Fibroblast of lung (primary cell): ENCODE measurements at regions not wholly inside any gene's neighbourhood (a gene's known extent, or its start where the extent isn't known, plus 50 kb on each side); places are given as distances from the start of the nearest gene placed in this dataset.

Source experiments
- DNase-seq, 2 donors: peaks; one replicate each; pipeline versions ENCODE4 v3.0.0 to v3.0.0-alpha.2; 2010; ENCODE audit warnings: low read depth in 2 of 2
- H2AFZ ChIP-seq: 2 replicates; pipeline ENCODE4 v1.5.1; 2012; ENCODE audit warnings: low read length, control low read depth, inconsistent platforms
- H3K27ac ChIP-seq: 2 replicates; pipeline ENCODE4 v1.5.1; 2011; ENCODE audit warnings: low read length, control low read depth; ENCODE audit not compliant: insufficient read depth
- H3K27me3 ChIP-seq: 2 replicates; pipeline ENCODE4 v1.5.1; 2011; ENCODE audit warnings: mild to moderate bottlenecking, low read length; ENCODE audit not compliant: control insufficient read depth, insufficient read depth
- H3K36me3 ChIP-seq: 2 replicates; pipeline ENCODE4 v1.5.1; 2011; ENCODE audit warnings: low read length; ENCODE audit not compliant: control insufficient read depth, insufficient read depth
- H3K4me1 ChIP-seq: 2 replicates; pipeline ENCODE4 v1.5.1; 2011; ENCODE audit warnings: low read length; ENCODE audit not compliant: control insufficient read depth, insufficient read depth; ENCODE audit errors: extremely low read depth
- H3K4me2 ChIP-seq: 2 replicates; pipeline ENCODE4 v1.5.1; 2011; ENCODE audit warnings: low read length, control low read depth; ENCODE audit not compliant: insufficient read depth; ENCODE audit errors: extremely low read depth
- H3K4me3 ChIP-seq, 4 experiments: fragments of 200-600 bp in 1 of 4; sonication (generic) in 1 of 4; replicated peaks in 1 of 4; 2 replicates each; pipeline ENCODE4 v1.5.1; 2011 to 2016; ENCODE audit warnings: low read length in 4 of 4, low read depth in 3 of 4, mild to moderate bottlenecking in 3 of 4, control low read depth in 2 of 4, inconsistent platforms in 1 of 4, mixed read lengths in 1 of 4; ENCODE audit not compliant: insufficient read depth in 1 of 4; ENCODE audit errors: control extremely low read depth in 1 of 4
- H3K79me2 ChIP-seq: 2 replicates; pipeline ENCODE4 v1.5.1; 2012; ENCODE audit warnings: mild to moderate bottlenecking, low read length, inconsistent platforms; ENCODE audit not compliant: control insufficient read depth, insufficient read depth
- H3K9ac ChIP-seq: 2 replicates; pipeline ENCODE4 v1.5.1; 2011; ENCODE audit warnings: mild to moderate bottlenecking, low read length, control low read depth; ENCODE audit not compliant: insufficient read depth
- H3K9me3 ChIP-seq: 2 replicates; pipeline ENCODE4 v1.5.1; 2012; ENCODE audit warnings: low read depth, low read length; ENCODE audit not compliant: control insufficient read depth, insufficient read depth
- H4K20me1 ChIP-seq: 2 replicates; pipeline ENCODE4 v1.5.1; 2011; ENCODE audit warnings: low read length; ENCODE audit not compliant: control insufficient read depth, insufficient read depth; ENCODE audit errors: extremely low read depth
- EZH2 ChIP-seq: IDR thresholded peaks from 2 replicates; pipeline ENCODE4 v1.5.1; 2012; ENCODE audit warnings: low read length, control low read depth, mild to moderate bottlenecking; ENCODE audit errors: missing control alignments
- TF ChIP-seq, protein P1 (sequence below), 2 donors: IDR thresholded peaks in 1 of 2; conservative IDR thresholded peaks in 1 of 2; 1 replicate in 1 of 2; 2 replicates in 1 of 2; pipeline ENCODE4 v1.5.1; 2011 to 2012; ENCODE audit warnings: low read length in 2 of 2, control low read depth in 1 of 2, inconsistent platforms in 1 of 2, low read depth in 1 of 2, mild to moderate bottlenecking in 1 of 2

DNA sequence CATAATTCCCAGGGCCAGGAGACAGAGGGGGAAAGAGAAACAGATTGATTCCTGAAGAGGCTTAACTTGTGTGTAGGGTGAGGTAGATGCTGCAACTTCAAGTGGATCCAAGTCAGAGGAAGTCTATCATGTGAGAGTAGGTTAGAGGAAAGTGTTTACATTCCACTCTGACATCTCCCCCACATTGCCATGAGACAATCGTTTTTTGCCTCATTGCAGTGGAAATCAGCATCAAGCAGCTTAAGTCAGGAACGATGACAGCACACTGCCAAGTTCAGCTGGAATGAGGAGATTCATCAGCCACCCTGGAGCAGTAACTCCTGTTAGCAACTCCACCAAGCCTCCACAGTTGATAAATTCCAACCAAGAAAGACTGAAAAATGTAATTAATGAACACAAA, 689.7 kb upstream of the MEF2C start:
- H3K4me3 ChIP-seq: no peak overlapping the region
- no peak overlapping the region for H3K4me2 ChIP-seq
- no peak overlapping the region for H3K27ac ChIP-seq
- H3K9ac ChIP-seq: no peak overlapping the region
- H4K20me1 ChIP-seq: no peaks in the 10 kb centered on the region
- peak; percentile 61 to 86 for DNase-seq
- TF ChIP-seq, protein P1, sequence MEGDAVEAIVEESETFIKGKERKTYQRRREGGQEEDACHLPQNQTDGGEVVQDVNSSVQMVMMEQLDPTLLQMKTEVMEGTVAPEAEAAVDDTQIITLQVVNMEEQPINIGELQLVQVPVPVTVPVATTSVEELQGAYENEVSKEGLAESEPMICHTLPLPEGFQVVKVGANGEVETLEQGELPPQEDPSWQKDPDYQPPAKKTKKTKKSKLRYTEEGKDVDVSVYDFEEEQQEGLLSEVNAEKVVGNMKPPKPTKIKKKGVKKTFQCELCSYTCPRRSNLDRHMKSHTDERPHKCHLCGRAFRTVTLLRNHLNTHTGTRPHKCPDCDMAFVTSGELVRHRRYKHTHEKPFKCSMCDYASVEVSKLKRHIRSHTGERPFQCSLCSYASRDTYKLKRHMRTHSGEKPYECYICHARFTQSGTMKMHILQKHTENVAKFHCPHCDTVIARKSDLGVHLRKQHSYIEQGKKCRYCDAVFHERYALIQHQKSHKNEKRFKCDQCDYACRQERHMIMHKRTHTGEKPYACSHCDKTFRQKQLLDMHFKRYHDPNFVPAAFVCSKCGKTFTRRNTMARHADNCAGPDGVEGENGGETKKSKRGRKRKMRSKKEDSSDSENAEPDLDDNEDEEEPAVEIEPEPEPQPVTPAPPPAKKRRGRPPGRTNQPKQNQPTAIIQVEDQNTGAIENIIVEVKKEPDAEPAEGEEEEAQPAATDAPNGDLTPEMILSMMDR (conservative IDR thresholded peaks at IDR 0.05 in 1 of 2, IDR thresholded peaks at IDR 0.05 in 1 of 2; ENCODE audit: low read depth in 1 of 2, low read length in 2 of 2): no peak
- no peak for TF ChIP-seq EZH2
- H3K27me3 ChIP-seq: no peaks in the 10 kb centered on the region
- no peaks in the 10 kb centered on the region for H3K79me2 ChIP-seq
- H3K9me3 ChIP-seq: no peaks in the 10 kb centered on the region
- no peaks in the 10 kb centered on the region for H3K36me3 ChIP-seq
- no peak overlapping the region for H2AFZ ChIP-seq
- peaks cover 2% of the 10 kb centered on the region for H3K4me1 ChIP-seq

DNA sequence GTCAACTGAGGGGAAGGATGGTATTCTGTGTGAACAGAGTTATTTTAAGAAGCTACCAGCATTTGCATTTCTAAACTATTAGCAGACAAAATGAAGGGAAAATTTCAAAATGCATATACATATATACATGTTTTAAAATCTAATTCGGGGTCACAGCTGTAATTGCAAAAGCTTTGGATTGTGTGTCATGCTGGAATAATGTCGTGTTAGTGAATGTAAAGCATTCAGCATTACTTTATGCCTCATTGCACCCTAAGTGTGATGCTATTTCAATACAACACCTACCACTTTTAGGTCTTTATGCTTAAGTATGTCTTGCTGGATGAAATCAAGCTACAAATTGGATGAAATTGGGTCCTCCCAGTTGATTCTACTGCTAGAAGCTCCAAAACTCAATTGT, 687.6 kb upstream of the MEF2C start:
- TF ChIP-seq, protein P1 (conservative IDR thresholded peaks at IDR 0.05 in 1 of 2, IDR thresholded peaks at IDR 0.05 in 1 of 2; ENCODE audit: low read depth in 1 of 2, low read length in 2 of 2): no peak
- no peak for TF ChIP-seq EZH2
- H3K9ac ChIP-seq: no peak overlapping the region
- no peaks in the 10 kb centered on the region for H3K79me2 ChIP-seq
- peaks cover 2% of the 10 kb centered on the region for H3K4me1 ChIP-seq
- H2AFZ ChIP-seq: no peak overlapping the region
- no peaks in the 10 kb centered on the region for H3K36me3 ChIP-seq
- no peak overlapping the region for H3K4me3 ChIP-seq
- peak in 1 of 2 donors; percentile 49 for DNase-seq
- no peak overlapping the region for H3K4me2 ChIP-seq
- no peak overlapping the region for H3K27ac ChIP-seq
- H3K9me3 ChIP-seq: no peaks in the 10 kb centered on the region
- no peaks in the 10 kb centered on the region for H4K20me1 ChIP-seq
- H3K27me3 ChIP-seq: no peaks in the 10 kb centered on the region

GRCh38 chr5:89566340-89566739, 683.4 kb upstream of the MEF2C start:
- no peaks in the 10 kb centered on the region for H3K36me3 ChIP-seq
- H3K4me3 ChIP-seq: no peak overlapping the region
- no peaks in the 10 kb centered on the region for H3K4me1 ChIP-seq
- H4K20me1 ChIP-seq: no peaks in the 10 kb centered on the region
- H3K27ac ChIP-seq: no peak overlapping the region
- no peaks in the 10 kb centered on the region for H3K9me3 ChIP-seq
- H3K9ac ChIP-seq: no peak overlapping the region
- H3K4me2 ChIP-seq: no peak overlapping the region
- no peaks in the 10 kb centered on the region for H3K27me3 ChIP-seq
- DNase-seq: no peak
- no peak overlapping the region for H2AFZ ChIP-seq
- no peaks in the 10 kb centered on the region for H3K79me2 ChIP-seq
- TF ChIP-seq, protein P1 (conservative IDR thresholded peaks at IDR 0.05 in 1 of 2, IDR thresholded peaks at IDR 0.05 in 1 of 2; ENCODE audit: low read depth in 1 of 2, low read length in 2 of 2): no peak
- no peak for TF ChIP-seq EZH2
